ENCODE measurements at regions not wholly inside any gene's neighbourhood (a gene's known extent, or its start where the extent isn't known, plus 50 kb on each side); places are given as distances from the start of the nearest gene placed in this dataset.

GRCh38 chr3:22113453-22113852 lies 362.4 kb upstream of the ZNF385D start:
- Mint-ChIP-seq H3K4me1 (no peaks in the 10 kb centered on the region), H3K4me3 (no peak overlapping the region), H3K36me3 (ENCODE audit: low read depth) (no peaks in the 10 kb centered on the region), H3K27ac (no peak overlapping the region), H3K27me3 (no peaks in the 10 kb centered on the region)
- no peak for DNase-seq
- H3K9me3 ChIP-seq (ENCODE audit: control insufficient read depth, low read length, poor library complexity, severe bottlenecking): no peaks in the 10 kb centered on the region
- ATAC-seq: no peak

- H3K9me3 ChIP-seq (ENCODE audit: control insufficient read depth, low read length, poor library complexity, severe bottlenecking): no peaks in the 10 kb centered on the region
- Mint-ChIP-seq H3K4me3 (no peak overlapping the region), H3K27ac (no peak overlapping the region), H3K36me3 (ENCODE audit: low read depth) (no peaks in the 10 kb centered on the region), H3K27me3 (no peaks in the 10 kb centered on the region), H3K4me1 (no peaks in the 10 kb centered on the region)
- ATAC-seq (no peak), DNase-seq (no peak)
Observed at GRCh38 chr3:22115581-22115980, 364.6 kb upstream of the ZNF385D start.

DNA sequence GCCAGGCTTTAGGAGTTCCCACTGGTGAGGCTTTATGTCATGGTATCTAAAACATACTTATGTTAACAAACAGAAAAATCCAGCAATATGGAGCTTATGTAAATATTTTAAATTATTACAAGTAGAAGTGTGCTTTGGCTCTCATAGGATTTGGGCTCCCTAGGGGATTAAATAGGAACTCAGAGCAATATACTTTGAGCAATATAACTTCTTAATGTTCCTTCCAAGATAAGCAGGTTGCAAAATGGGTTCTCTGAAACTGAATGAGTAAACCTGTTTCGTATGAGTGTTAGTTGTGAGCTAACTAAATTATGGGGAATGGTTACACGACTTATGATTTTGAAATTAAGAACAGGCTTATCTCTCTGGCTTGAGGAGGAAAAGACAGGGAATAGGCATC lies 366.1 kb upstream of the ZNF385D start:
- no peak overlapping the region for H3K4me3 Mint-ChIP-seq
- no peaks in the 10 kb centered on the region for H3K27me3 Mint-ChIP-seq
- H3K4me1 Mint-ChIP-seq: no peaks in the 10 kb centered on the region
- no peak for DNase-seq
- ATAC-seq: no peak
- H3K36me3 Mint-ChIP-seq (ENCODE audit: low read depth): no peaks in the 10 kb centered on the region
- no peaks in the 10 kb centered on the region for H3K9me3 ChIP-seq (ENCODE audit: control insufficient read depth, low read length, poor library complexity, severe bottlenecking)
- H3K27ac Mint-ChIP-seq: no peak overlapping the region

- no peak overlapping the region for H3K27ac Mint-ChIP-seq
- no peak overlapping the region for H3K4me3 Mint-ChIP-seq
- H3K9me3 ChIP-seq (ENCODE audit: control insufficient read depth, low read length, poor library complexity, severe bottlenecking): no peaks in the 10 kb centered on the region
- DNase-seq (no peak), ATAC-seq (no peak)
- no peaks in the 10 kb centered on the region for H3K4me1 Mint-ChIP-seq
- no peaks in the 10 kb centered on the region for H3K27me3 Mint-ChIP-seq
- no peaks in the 10 kb centered on the region for H3K36me3 Mint-ChIP-seq (ENCODE audit: low read depth)
Observed at GRCh38 chr3:22117751-22118346, 366.8 kb upstream of the ZNF385D start.

GRCh38 chr3:22118542-22118941 lies 367.5 kb upstream of the ZNF385D start:
- Mint-ChIP-seq H3K36me3 (ENCODE audit: low read depth) (no peaks in the 10 kb centered on the region), H3K4me1 (no peaks in the 10 kb centered on the region), H3K4me3 (no peak overlapping the region), H3K27ac (no peak overlapping the region), H3K27me3 (no peaks in the 10 kb centered on the region)
- H3K9me3 ChIP-seq (ENCODE audit: control insufficient read depth, low read length, poor library complexity, severe bottlenecking): no peaks in the 10 kb centered on the region
- ATAC-seq (no peak), DNase-seq (no peak)

GRCh38 chr3:22121068-22121701 lies 370.2 kb upstream of the ZNF385D start:
- no peak overlapping the region for H3K27ac Mint-ChIP-seq
- no peaks in the 10 kb centered on the region for H3K4me1 Mint-ChIP-seq
- no peak overlapping the region for H3K4me3 Mint-ChIP-seq
- H3K9me3 ChIP-seq (ENCODE audit: control insufficient read depth, low read length, poor library complexity, severe bottlenecking): no peaks in the 10 kb centered on the region
- DNase-seq: no peak
- no peak for ATAC-seq
- no peaks in the 10 kb centered on the region for H3K36me3 Mint-ChIP-seq (ENCODE audit: low read depth)
- H3K27me3 Mint-ChIP-seq: no peaks in the 10 kb centered on the region

DNA sequence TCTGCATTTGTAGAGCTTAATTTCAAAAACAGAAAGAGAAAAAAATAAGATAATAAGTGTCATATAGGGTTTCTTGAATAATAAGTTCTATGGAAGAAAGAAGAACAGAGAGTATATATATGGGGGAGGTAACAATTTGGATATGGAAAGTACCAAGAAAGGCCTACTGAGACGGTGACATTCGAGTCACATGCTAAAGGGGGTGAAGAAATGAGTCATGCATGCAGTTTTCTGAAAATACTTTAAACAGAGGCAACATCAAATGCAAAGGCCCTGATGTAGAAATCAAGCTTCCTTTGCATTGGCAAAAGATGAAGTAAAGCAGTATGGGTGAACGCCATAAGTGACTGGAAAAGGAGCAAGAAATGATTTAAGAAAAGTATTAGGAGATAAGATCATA lies 371.6 kb upstream of the ZNF385D start:
- H3K9me3 ChIP-seq (ENCODE audit: control insufficient read depth, low read length, poor library complexity, severe bottlenecking): no peaks in the 10 kb centered on the region
- no peak for ATAC-seq
- no peak overlapping the region for H3K27ac Mint-ChIP-seq
- no peaks in the 10 kb centered on the region for H3K36me3 Mint-ChIP-seq (ENCODE audit: low read depth)
- H3K4me3 Mint-ChIP-seq: no peak overlapping the region
- no peaks in the 10 kb centered on the region for H3K4me1 Mint-ChIP-seq
- DNase-seq: no peak
- H3K27me3 Mint-ChIP-seq: no peaks in the 10 kb centered on the region

GRCh38 chr3:22129101-22129500 lies 378.1 kb upstream of the ZNF385D start:
- H3K27me3 Mint-ChIP-seq: no peaks in the 10 kb centered on the region
- ATAC-seq: no peak
- no peaks in the 10 kb centered on the region for H3K36me3 Mint-ChIP-seq (ENCODE audit: low read depth)
- H3K4me1 Mint-ChIP-seq: no peaks in the 10 kb centered on the region
- no peaks in the 10 kb centered on the region for H3K9me3 ChIP-seq (ENCODE audit: control insufficient read depth, low read length, poor library complexity, severe bottlenecking)
- no peak overlapping the region for H3K4me3 Mint-ChIP-seq
- no peak overlapping the region for H3K27ac Mint-ChIP-seq
- no peak for DNase-seq

GRCh38 chr3:22141769-22142168 lies 390.8 kb upstream of the ZNF385D start:
- Mint-ChIP-seq H3K27me3 (no peaks in the 10 kb centered on the region), H3K36me3 (ENCODE audit: low read depth) (no peaks in the 10 kb centered on the region), H3K4me1 (no peaks in the 10 kb centered on the region), H3K4me3 (no peak overlapping the region), H3K27ac (no peak overlapping the region)
- ATAC-seq (no peak), DNase-seq (no peak)
- no peaks in the 10 kb centered on the region for H3K9me3 ChIP-seq (ENCODE audit: control insufficient read depth, low read length, poor library complexity, severe bottlenecking)

- no peak for DNase-seq
- Mint-ChIP-seq H3K36me3 (ENCODE audit: low read depth) (no peaks in the 10 kb centered on the region), H3K4me3 (no peak overlapping the region), H3K27me3 (no peaks in the 10 kb centered on the region), H3K27ac (no peak overlapping the region), H3K4me1 (no peaks in the 10 kb centered on the region)
- H3K9me3 ChIP-seq (ENCODE audit: control insufficient read depth, low read length, poor library complexity, severe bottlenecking): no peaks in the 10 kb centered on the region
- ATAC-seq: no peak
Observed at GRCh38 chr3:22147161-22147560, 396.2 kb upstream of the ZNF385D start.

DNA sequence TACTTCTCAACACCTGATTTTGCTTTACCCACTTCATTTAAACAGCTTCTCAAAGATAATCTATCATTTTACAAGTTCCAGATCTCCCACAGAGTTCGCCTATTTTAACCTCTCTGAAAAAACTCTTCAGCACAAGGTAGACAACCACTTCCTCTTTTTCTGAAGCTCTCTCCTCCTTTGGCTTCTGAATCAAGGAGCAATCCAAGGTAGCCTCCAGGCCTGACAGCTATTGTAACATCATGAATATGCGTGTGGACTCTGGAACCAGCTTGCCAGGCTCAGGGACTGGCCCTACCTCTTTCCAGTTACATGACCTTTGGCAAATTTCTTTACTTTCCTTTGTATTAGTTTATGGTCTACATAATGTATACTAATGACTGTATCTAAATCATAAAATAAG lies 405.9 kb upstream of the ZNF385D start:
- DNase-seq: no peak
- no peak overlapping the region for H3K4me3 Mint-ChIP-seq
- no peak for ATAC-seq
- no peaks in the 10 kb centered on the region for H3K9me3 ChIP-seq (ENCODE audit: control insufficient read depth, low read length, poor library complexity, severe bottlenecking)
- no peaks in the 10 kb centered on the region for H3K27me3 Mint-ChIP-seq
- no peaks in the 10 kb centered on the region for H3K4me1 Mint-ChIP-seq
- H3K36me3 Mint-ChIP-seq (ENCODE audit: low read depth): no peaks in the 10 kb centered on the region
- H3K27ac Mint-ChIP-seq: no peak overlapping the region

DNA sequence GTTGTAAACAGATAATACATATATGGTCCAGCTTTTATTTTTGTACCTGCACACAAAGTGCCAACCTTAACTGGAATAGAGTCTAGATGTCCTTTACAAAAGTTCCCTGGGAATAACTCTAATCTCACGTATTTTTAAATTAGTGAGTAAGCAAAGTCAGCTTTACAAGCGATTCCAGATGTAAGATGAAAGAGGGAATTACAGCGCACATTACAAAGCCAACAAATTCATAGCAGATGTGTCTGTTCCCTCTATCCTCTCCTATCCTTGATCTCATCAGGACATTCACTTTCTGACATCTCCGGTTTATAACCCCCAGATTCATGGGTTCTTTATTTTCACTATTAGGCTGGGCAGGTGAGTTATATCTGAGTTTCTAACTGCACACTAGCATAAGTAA lies 406.8 kb upstream of the ZNF385D start:
- no peaks in the 10 kb centered on the region for H3K9me3 ChIP-seq (ENCODE audit: control insufficient read depth, low read length, poor library complexity, severe bottlenecking)
- no peak overlapping the region for H3K27ac Mint-ChIP-seq
- no peak for DNase-seq
- no peak for ATAC-seq
- H3K4me1 Mint-ChIP-seq: no peaks in the 10 kb centered on the region
- H3K36me3 Mint-ChIP-seq (ENCODE audit: low read depth): no peaks in the 10 kb centered on the region
- H3K27me3 Mint-ChIP-seq: no peaks in the 10 kb centered on the region
- H3K4me3 Mint-ChIP-seq: no peak overlapping the region

DNA sequence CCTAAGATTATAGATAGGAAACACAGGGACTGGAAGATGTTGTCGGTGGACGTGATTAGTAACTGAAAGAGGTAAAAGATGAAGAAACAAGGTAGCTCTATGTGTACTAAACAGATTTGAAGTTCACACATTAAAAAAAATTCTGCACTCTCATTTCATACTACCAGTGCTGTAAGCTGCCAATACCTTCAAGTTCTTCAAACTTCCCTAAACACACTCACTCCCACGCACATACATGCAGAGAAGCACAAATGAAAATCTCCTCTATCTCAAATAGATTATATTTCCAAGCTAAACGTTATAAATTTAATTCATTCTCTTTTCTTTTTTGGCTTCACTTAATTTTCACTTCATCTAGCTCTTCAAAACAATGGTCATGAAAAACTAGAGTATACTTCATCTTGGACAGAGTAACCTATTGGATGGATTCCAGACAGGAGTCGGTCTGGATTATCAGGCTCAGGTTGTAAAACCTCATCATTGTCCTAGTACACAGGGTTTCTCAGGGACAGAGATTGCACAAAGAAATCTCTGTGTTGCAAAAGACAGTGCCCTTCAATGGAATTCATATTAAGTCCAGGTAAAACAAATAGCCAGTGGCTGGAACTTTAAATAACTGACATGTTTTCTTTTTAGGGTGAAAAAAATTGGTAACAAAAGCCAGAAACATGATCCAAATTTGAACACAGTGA lies 408.1 kb upstream of the ZNF385D start:
- Mint-ChIP-seq H3K4me1 (no peaks in the 10 kb centered on the region), H3K4me3 (no peak overlapping the region), H3K36me3 (ENCODE audit: low read depth) (no peaks in the 10 kb centered on the region), H3K27me3 (no peaks in the 10 kb centered on the region), H3K27ac (no peak overlapping the region)
- DNase-seq (no peak), ATAC-seq (no peak)
- no peaks in the 10 kb centered on the region for H3K9me3 ChIP-seq (ENCODE audit: control insufficient read depth, low read length, poor library complexity, severe bottlenecking)

DNA sequence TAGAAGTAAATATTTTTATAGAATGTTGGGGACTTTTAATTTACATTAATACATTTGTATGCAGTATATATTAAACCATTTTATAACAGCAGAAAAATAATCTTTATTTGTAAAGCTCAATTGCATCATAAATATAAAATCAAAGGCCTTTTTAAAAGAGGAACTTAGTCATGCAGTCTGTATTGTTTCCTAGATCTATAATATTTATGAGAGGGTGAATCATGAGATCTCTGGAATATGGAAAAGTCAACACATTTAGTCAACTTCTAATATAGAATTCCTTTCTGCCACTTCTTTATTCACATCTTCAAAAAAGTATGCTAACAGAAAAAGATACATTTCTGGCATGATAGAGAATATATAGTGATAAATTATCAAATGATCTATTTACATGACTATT lies 410.3 kb upstream of the ZNF385D start:
- Mint-ChIP-seq H3K36me3 (ENCODE audit: low read depth) (no peaks in the 10 kb centered on the region), H3K4me3 (no peak overlapping the region), H3K27ac (no peak overlapping the region), H3K27me3 (no peaks in the 10 kb centered on the region), H3K4me1 (no peaks in the 10 kb centered on the region)
- no peaks in the 10 kb centered on the region for H3K9me3 ChIP-seq (ENCODE audit: control insufficient read depth, low read length, poor library complexity, severe bottlenecking)
- DNase-seq: no peak
- ATAC-seq: no peak

Data from T-helper 17 cell (primary cell).